Stimulated activated CD8-positive, alpha-beta memory T cell treated with anti-CD3 and anti-CD28 coated beads, Interleukin-2, amount 100 ng/mL, for 48 hours (primary cell): ENCODE measurements at regions not wholly inside any gene's neighbourhood (a gene's known extent, or its start where the extent isn't known, plus 50 kb on each side); places are given as distances from the start of the nearest gene placed in this dataset.
"Not testable (repeated sequence)": the region's sequence is repeated elsewhere in the genome, so short reads cannot be mapped to it uniquely, and the experiment has no call there.

ENCODE experiments used
- DNase-seq, 2 donors: peaks; one replicate each; pipeline ENCODE4 v3.0.0-alpha.2; 2020; ENCODE audit warnings: low read depth in 2 of 2

DNA sequence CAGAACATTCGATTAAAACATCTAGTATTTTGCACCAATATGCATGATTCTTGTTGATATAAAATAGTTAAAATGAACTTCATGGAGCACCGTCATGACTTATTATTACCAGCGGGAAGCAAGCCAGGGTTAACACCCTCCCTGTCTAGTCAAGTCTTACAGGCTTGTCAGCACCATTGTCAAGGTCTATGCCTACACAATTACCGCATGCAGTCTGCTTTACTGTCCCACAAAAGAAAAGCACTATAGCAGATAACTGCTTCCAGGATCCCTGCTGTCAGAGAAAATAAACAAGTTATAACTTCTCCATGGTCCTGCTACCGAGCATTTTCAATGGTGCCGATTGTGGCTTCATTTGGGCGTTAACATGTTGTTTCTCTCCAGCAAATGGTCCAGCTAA is 968.0 kb upstream of the FAM98A start:
- DNase-seq = no peak

- no peak for DNase-seq
Measured at GRCh38 chr2:34552337-34552736, 953.2 kb upstream of the FAM98A start.

- no peak for DNase-seq
Measured at GRCh38 chr2:34549710-34550345, 950.7 kb upstream of the FAM98A start.

DNA sequence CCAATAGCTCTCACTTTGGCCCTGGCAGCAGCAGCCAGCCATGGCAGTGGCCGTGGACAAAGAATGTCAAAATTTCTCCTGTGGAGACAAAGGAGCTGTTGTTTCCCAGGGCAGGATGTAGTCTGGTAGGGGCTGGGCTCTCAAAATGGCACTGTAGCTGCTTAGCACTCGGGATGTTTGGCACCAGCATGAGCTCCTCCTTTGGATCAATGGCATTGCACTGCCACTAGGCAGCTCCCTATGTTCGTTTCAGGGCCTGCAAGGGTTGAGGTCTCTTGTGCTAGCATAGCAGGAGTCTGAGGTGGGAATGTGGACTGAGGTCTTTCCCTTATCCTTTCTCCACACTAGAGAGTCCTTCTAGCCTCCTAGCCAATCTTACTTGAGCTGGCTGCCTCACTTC is 948.8 kb upstream of the FAM98A start:
- DNase-seq = no peak

DNA sequence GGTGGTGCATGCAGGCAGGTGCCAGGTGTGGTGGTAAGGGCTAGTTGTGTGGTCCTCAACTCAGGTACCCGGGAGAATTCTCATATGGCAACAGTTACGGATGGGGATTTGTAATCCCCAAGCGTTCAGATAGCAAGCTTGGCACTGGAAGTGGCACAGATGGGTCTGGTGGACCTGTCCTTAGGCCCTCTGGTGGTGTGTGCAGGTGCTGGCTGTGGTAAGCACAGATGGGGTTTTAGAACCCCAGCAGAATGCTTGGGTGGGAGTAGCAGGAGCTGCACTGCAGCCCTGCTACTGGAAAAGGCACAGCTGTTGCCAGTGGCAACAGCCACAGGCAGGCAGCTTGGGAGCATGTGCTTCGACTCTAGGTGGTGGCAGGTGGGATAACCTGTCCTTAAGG is 948.2 kb upstream of the FAM98A start:
- no peak for DNase-seq

GRCh38 chr2:34545486-34546136 is 946.5 kb upstream of the FAM98A start:
- DNase-seq = no peak

DNA sequence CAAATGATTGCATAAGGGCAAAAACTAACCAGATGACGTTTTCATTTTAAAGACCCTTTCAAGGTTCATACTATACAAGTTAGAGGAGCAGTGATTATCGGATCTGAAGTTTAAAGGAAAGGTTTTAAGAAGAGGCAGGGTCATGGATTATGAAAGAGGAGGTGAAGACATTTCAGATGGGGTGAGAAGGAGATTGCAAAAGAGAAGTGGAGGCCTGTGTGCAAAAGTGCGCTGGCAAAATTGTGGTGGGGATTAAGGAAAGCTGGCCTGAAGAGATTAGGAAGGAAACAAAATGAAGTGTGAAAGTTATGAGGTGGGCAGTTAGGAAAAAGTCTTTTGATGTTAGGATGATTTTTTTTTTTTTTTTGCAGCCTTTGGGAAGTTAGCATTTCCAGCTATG is 935.7 kb upstream of the FAM98A start:
- DNase-seq = no peak

- no peak for DNase-seq
Measured at GRCh38 chr2:34534341-34534740, 935.2 kb upstream of the FAM98A start.

GRCh38 chr2:34533585-34534183 is 934.6 kb upstream of the FAM98A start:
- DNase-seq = no peak

DNA sequence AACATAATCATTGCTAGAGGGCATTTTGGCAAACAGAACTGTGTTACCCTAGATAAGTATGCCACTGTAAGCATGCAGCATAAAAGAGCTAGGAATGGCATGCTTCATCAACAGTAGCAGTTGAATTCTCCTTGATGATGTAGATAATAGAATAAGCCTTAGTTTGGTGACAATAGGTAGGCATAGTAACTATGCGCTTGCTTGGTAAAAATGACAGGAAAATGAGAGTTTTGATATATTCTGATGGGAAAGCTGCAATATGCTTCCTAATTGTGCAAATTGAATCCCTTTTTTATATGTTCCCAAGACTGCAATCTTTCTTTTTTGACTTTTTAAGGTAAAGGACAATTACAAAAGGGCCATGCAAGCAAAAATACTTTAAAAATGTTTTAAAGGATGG is 930.9 kb upstream of the FAM98A start:
- DNase-seq = no peak

GRCh38 chr2:34523958-34524514 is 924.9 kb upstream of the FAM98A start:
- no peak for DNase-seq

- no peak for DNase-seq
Measured at GRCh38 chr2:34519659-34520058, 920.6 kb upstream of the FAM98A start.

GRCh38 chr2:34498561-34498960 is 899.5 kb upstream of the FAM98A start:
- no peak for DNase-seq

GRCh38 chr2:34494192-34494591 is 895.1 kb upstream of the FAM98A start:
- not testable (repeated sequence) for DNase-seq

DNA sequence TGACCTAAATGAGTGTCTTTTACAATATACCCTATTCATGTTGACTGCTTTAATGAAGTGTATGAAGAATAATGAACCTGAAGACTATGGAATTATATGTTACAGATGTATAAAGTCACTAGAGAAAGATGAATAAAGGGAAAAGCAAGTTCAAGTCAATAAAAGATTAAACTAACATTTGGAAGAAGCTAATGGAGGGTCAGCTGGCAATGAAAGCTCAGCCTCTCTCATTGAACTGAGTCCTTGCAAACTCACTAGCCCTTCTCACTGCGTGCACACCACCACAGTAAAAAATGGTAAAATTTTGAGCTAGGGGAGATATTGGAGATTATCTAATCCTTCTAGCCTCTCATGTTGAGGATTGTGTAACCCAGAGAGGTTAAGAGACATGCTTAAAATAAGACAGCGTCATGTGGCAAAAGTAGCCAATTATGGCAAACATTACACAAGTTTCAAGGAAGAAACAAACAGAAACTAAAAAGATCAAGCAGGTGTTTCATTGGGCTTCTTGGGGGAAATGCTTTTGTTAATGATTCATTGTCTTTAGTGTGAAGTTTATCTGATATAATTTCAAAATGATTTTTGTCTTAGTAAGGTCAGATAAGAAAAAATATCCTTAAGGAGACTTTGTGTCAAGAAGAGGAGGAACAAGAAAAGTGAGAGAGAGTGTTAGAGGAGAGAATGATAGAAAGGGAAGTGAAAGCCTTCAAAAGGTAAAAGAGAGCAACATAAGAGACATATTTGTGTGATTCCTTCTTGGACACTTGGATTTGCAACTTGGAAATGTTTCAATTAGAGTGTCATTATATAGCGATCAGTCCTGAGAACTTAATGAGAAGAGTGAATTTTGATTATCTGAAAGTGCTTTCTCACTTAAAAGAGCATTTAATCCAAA is 893.7 kb upstream of the FAM98A start:
- no peak for DNase-seq

DNA sequence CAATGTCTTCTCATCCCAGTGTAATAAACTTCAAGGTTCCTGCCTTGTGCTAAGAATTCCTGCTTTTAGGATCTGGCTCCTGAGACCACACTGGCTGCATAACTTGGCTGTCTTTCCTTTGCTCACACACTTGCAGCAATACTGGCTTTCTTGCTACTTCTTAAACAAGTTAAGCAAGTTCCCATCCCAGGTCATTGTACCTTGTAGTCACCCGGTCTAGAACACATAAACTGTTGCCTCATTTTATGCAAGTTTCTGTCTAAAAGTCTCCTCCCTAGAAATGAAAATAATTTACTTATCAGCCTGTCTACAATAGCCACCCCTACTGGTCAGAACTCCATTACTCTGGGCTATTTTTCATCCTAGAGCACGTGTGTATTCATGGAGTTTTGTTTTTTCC is 887.9 kb upstream of the FAM98A start:
- DNase-seq = no peak

GRCh38 chr2:34481542-34481941 is 882.4 kb upstream of the FAM98A start:
- no peak for DNase-seq

DNA sequence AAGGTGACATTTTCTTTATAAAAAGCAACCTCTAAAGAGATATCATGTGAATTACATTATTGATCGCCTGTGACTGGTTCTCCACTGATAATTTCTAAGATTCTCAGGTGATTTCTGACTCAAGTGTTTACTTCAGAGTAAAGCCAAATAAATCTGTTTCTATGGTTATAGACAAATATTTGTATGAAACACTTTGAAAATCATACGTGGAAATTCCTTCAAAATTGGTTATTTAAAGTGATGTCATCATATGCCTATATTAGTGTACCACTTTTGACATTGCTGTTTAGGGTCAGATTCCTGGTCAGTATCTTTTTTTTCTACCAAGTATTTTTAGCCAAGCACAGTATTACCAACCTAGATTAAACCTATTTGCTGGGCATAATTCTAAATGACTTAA is 881.3 kb upstream of the FAM98A start:
- no peak for DNase-seq

DNA sequence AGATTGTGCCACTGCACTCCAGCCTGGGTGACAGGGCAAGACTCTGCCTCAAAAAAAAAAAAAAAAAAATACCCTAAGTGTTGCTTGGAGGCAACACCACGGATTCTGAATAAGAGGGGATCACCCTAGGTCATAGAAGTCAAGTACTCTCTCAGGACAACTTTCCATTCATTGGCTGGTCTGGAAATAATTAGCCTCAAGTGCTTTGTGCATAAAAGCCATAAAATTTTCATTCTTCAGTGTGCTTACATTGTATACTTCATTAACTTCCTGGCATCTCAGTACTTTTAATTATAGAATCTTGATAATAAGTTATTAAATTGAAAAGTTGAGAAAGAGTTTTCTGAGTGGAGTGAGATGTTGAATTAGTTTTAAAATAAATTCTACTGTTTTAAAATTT is 876.1 kb upstream of the FAM98A start:
- DNase-seq = no peak

DNA sequence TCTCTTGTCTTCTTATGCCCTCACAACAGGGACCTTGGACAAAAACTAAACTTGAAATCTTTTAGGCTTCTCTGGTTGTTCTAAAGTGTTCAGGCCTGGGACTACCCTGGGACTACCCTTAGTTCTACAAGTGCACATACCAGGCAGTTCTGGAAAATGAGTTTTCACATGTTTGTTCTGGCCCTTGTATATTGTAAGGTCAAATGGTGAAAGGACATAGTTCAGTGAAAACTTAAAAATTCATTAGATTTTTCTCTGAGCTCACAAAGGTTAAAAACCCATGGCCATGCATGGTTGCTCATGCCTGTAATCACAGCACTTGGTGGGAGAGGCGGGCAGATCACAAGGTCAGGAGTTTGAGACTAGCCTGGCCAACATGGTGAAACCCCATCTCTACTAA is 875.5 kb upstream of the FAM98A start:
- no peak for DNase-seq

DNA sequence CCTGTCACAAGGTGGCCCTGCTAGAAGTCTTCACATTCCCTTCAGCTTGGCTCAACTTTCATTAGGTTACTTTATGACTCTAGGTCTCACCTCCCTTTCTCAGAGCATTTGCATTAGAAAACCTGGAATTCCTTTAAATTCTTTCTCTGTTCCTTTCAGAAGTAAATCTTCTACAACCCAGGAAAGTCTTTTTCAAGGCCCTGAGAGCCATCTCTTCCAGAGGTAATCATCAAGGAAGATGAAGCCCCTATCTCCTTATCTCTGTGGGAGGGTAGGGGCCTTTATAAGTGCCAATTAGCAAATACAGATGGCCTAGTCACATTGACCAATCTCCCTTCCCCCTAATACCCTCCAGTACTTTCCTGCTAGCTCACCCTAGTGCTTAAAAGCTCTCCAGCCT is 848.0 kb upstream of the FAM98A start:
- no peak for DNase-seq

GRCh38 chr2:34423301-34423700 is 824.2 kb upstream of the FAM98A start:
- DNase-seq = no peak
